ENCODE measurements at regions not wholly inside any gene's neighbourhood (a gene's known extent, or its start where the extent isn't known, plus 50 kb on each side); places are given as distances from the start of the nearest gene placed in this dataset.

GRCh38 chr6:134787261-134787877 lies 162.5 kb downstream of the ALDH8A1 start:
- TF ChIP-seq CTCF (IDR thresholded peaks at IDR 0.05; ENCODE audit: low read depth, low read length, missing control alignments) = no peak
- DNase-seq (ENCODE audit: extremely low read depth, low read depth) = no peak
- H3K4me3 ChIP-seq (replicated peaks; ENCODE audit: low read depth, low read length) = no peak overlapping the region

- no peak for TF ChIP-seq CTCF (IDR thresholded peaks at IDR 0.05; ENCODE audit: low read depth, low read length, missing control alignments)
- no peak overlapping the region for H3K4me3 ChIP-seq (replicated peaks; ENCODE audit: low read depth, low read length)
- no peak for DNase-seq (ENCODE audit: extremely low read depth, low read depth)
Measured at GRCh38 chr6:134784336-134784735, 165.6 kb downstream of the ALDH8A1 start.

GRCh38 chr6:134778431-134778830 lies 171.5 kb downstream of the ALDH8A1 start:
- DNase-seq (ENCODE audit: extremely low read depth, low read depth) = no peak
- H3K4me3 ChIP-seq (replicated peaks; ENCODE audit: low read depth, low read length) = no peak overlapping the region
- TF ChIP-seq CTCF (IDR thresholded peaks at IDR 0.05; ENCODE audit: low read depth, low read length, missing control alignments) = no peak

GRCh38 chr6:134774201-134774638 lies 175.7 kb downstream of the ALDH8A1 start:
- peak; percentile 5 for DNase-seq (ENCODE audit: extremely low read depth, low read depth)
- no peak overlapping the region for H3K4me3 ChIP-seq (replicated peaks; ENCODE audit: low read depth, low read length)
- no peak for TF ChIP-seq CTCF (IDR thresholded peaks at IDR 0.05; ENCODE audit: low read depth, low read length, missing control alignments)

GRCh38 chr6:134772671-134773360 lies 177.1 kb downstream of the ALDH8A1 start:
- H3K4me3 ChIP-seq (replicated peaks; ENCODE audit: low read depth, low read length) = no peak overlapping the region
- no peak for TF ChIP-seq CTCF (IDR thresholded peaks at IDR 0.05; ENCODE audit: low read depth, low read length, missing control alignments)

GRCh38 chr6:134768931-134769330 lies 181.0 kb downstream of the ALDH8A1 start:
- no peak for DNase-seq (ENCODE audit: extremely low read depth, low read depth)
- no peak overlapping the region for H3K4me3 ChIP-seq (replicated peaks; ENCODE audit: low read depth, low read length)
- no peak for TF ChIP-seq CTCF (IDR thresholded peaks at IDR 0.05; ENCODE audit: low read depth, low read length, missing control alignments)

More at GRCh38 chr6:134772671-134773360, 177.1 kb downstream of the ALDH8A1 start:
- no peak for DNase-seq (ENCODE audit: extremely low read depth, low read depth)

Data from HFF-Myc (cell line).